HEK293 (cell line): ENCODE measurements at regions not wholly inside any gene's neighbourhood (a gene's known extent, or its start where the extent isn't known, plus 50 kb on each side); places are given as distances from the start of the nearest gene placed in this dataset.

Source experiments
- CTCF ChIA-PET: fragments of 350-600 bp; formaldehyde crosslinking; extraction: SDS; loops from one replicate; lab custom pipeline; 2021; ENCODE audit warnings: antibody characterized with exemption; lab: Yijun Ruan, JAX
- POLR2A ChIA-PET: fragments of 300-600 bp; formaldehyde crosslinking; extraction: SDS; loops from one replicate; lab custom pipeline; 2020; ENCODE audit warnings: antibody characterized with exemption, inconsistent platforms; lab: Yijun Ruan, JAX
- H3K27ac ChIP-seq: fragments of 200-500 bp; sonication (Bioruptor generic); 2 replicates; pipeline ENCODE4 v1.5.1; 2014; ENCODE audit warnings: low read depth, low read length, control low read depth, inconsistent platforms; ENCODE audit errors: extremely low read depth
- H3K36me3 ChIP-seq, 2 experiments: fragments of 200-500 bp in 1 of 2; sonication (Bioruptor generic) in 1 of 2; 1 replicate in 1 of 2; 2 replicates in 1 of 2; pipeline ENCODE4 v1.5.1; 2014 to 2017; ENCODE audit warnings: inconsistent platforms in 2 of 2, low read length in 2 of 2; ENCODE audit not compliant: control insufficient read depth in 2 of 2, insufficient read depth in 1 of 2
- H3K4me1 ChIP-seq: fragments of 200-500 bp; sonication (Bioruptor generic); 2 replicates; pipeline ENCODE4 v1.5.1; 2014; ENCODE audit warnings: mild to moderate bottlenecking, low read length, inconsistent platforms; ENCODE audit not compliant: control insufficient read depth, insufficient read depth
- H3K4me3 ChIP-seq: 2 replicates; pipeline ENCODE4 v1.5.1; 2011; ENCODE audit warnings: low read depth, mild to moderate bottlenecking, control low read depth, low read length, moderate library complexity
- H3K9me3 ChIP-seq: fragments of 200-500 bp; sonication (Bioruptor generic); 2 replicates; pipeline ENCODE4 v1.5.1; 2014; ENCODE audit warnings: low read depth, low read length, inconsistent platforms; ENCODE audit not compliant: control insufficient read depth, insufficient read depth
- INSM2 ChIP-seq: fragments of 450-650 bp; formaldehyde crosslinking; IDR thresholded peaks from 2 replicates; pipeline ENCODE4 v1.5.1; 2016; ENCODE audit warnings: missing biosample characterization, missing genetic modification characterization
- KLF9 ChIP-seq: fragments of 450-650 bp; formaldehyde crosslinking; IDR thresholded peaks from 2 replicates; pipeline ENCODE4 v1.5.1; 2016; ENCODE audit warnings: missing biosample characterization, missing genetic modification characterization, low read depth
- REST ChIP-seq: fragments of 450-650 bp; formaldehyde crosslinking; IDR thresholded peaks from 2 replicates; pipeline ENCODE4 v1.5.1; 2016; ENCODE audit warnings: missing biosample characterization, missing genetic modification characterization
- TSHZ1 ChIP-seq: fragments of 450-650 bp; formaldehyde crosslinking; IDR thresholded peaks from 2 replicates; pipeline ENCODE4 v1.5.1; 2016; ENCODE audit warnings: missing biosample characterization, missing genetic modification characterization, borderline replicate concordance
- ZBTB17 ChIP-seq: fragments of 450-650 bp; formaldehyde crosslinking; IDR thresholded peaks from 2 replicates; pipeline ENCODE4 v1.5.1; 2016; ENCODE audit warnings: missing biosample characterization, missing genetic modification characterization
- ZBTB7A ChIP-seq: fragments of 450-650 bp; formaldehyde crosslinking; IDR thresholded peaks from 2 replicates; pipeline ENCODE4 v1.5.1; 2016; ENCODE audit warnings: low read depth, missing biosample characterization, missing genetic modification characterization
- ZFP3 ChIP-seq: fragments of 450-650 bp; formaldehyde crosslinking; IDR thresholded peaks from 2 replicates; pipeline ENCODE4 v1.5.1; 2016; ENCODE audit warnings: low read depth, missing biosample characterization, missing genetic modification characterization
- ZNF146 ChIP-seq: fragments of 450-650 bp; formaldehyde crosslinking; IDR thresholded peaks from 2 replicates; pipeline ENCODE4 v1.5.1; 2016; ENCODE audit warnings: missing biosample characterization, missing genetic modification characterization
- ZNF174 ChIP-seq: fragments of 450-650 bp; formaldehyde crosslinking; IDR thresholded peaks from 2 replicates; pipeline ENCODE4 v1.5.0; 2017; ENCODE audit warnings: missing biosample characterization, mild to moderate bottlenecking, missing genetic modification characterization
- ZNF18 ChIP-seq: fragments of 450-650 bp; formaldehyde crosslinking; IDR thresholded peaks from 2 replicates; pipeline ENCODE4 v1.5.1; 2016; ENCODE audit warnings: missing biosample characterization, missing genetic modification characterization
- ZNF391 ChIP-seq: fragments of 450-650 bp; formaldehyde crosslinking; IDR thresholded peaks from 2 replicates; pipeline ENCODE4 v1.5.1; 2016; ENCODE audit warnings: low read depth, missing biosample characterization, missing genetic modification characterization, borderline replicate concordance
- ZNF423 ChIP-seq: fragments of 450-650 bp; formaldehyde crosslinking; IDR thresholded peaks from 2 replicates; pipeline ENCODE4 v1.5.1; 2016; ENCODE audit warnings: missing biosample characterization, missing genetic modification characterization
- ZNF521 ChIP-seq: fragments of 450-650 bp; formaldehyde crosslinking; IDR thresholded peaks from 2 replicates; pipeline ENCODE4 v1.5.1; 2017; ENCODE audit warnings: missing biosample characterization, mild to moderate bottlenecking, missing genetic modification characterization
- ZNF561 ChIP-seq: fragments of 450-650 bp; IDR thresholded peaks from 2 replicates; pipeline ENCODE4 v1.5.1; 2018; ENCODE audit warnings: missing biosample characterization, missing genetic modification characterization, borderline replicate concordance
- ZNF580 ChIP-seq: fragments of 450-650 bp; formaldehyde crosslinking; IDR thresholded peaks from 2 replicates; pipeline ENCODE4 v1.5.1; 2016; ENCODE audit warnings: missing biosample characterization, missing genetic modification characterization
- ZNF624 ChIP-seq: fragments of 450-650 bp; formaldehyde crosslinking; IDR thresholded peaks from 2 replicates; pipeline ENCODE4 v1.5.1; 2017; ENCODE audit warnings: missing biosample characterization, missing genetic modification characterization
- ZNF837 ChIP-seq: fragments of 450-650 bp; formaldehyde crosslinking; IDR thresholded peaks from 2 replicates; pipeline ENCODE4 v1.5.1; 2016; ENCODE audit warnings: missing biosample characterization, missing genetic modification characterization
- TF ChIP-seq, protein P1 (sequence below): fragments of 450-650 bp; formaldehyde crosslinking; IDR thresholded peaks from 2 replicates; pipeline ENCODE4 v1.5.1; 2016; ENCODE audit warnings: missing biosample characterization, missing genetic modification characterization
- TF ChIP-seq, protein P2 (sequence below): fragments of 450-650 bp; formaldehyde crosslinking; IDR thresholded peaks from 2 replicates; pipeline ENCODE4 v1.5.1; 2016; ENCODE audit warnings: missing biosample characterization, missing genetic modification characterization
- TF ChIP-seq, protein P3 (sequence below): fragments of 450-650 bp; formaldehyde crosslinking; IDR thresholded peaks from 2 replicates; pipeline ENCODE4 v1.5.1; 2016; ENCODE audit warnings: missing biosample characterization, missing genetic modification characterization

DNA sequence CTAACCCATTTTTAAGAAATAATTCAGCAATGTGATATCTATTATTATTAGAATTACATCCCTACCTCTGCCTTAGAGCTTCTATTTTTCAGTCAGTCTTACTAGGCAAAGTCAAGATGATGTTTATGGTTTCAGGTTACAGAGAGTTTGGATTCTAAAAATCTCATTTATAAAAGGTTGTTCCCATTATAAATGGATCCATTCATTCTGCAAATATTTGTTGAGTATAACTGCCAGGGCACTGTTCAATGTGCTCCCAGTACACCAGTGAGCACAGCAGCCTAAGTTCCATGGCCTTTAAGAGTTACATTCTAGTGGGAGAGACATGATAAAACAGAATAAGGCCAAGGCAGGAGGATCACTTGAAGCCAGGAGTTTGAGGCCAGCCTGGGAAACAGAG lies 75.9 kb upstream of the EYA4 start (continued):
- TF ChIP-seq, protein P1, sequence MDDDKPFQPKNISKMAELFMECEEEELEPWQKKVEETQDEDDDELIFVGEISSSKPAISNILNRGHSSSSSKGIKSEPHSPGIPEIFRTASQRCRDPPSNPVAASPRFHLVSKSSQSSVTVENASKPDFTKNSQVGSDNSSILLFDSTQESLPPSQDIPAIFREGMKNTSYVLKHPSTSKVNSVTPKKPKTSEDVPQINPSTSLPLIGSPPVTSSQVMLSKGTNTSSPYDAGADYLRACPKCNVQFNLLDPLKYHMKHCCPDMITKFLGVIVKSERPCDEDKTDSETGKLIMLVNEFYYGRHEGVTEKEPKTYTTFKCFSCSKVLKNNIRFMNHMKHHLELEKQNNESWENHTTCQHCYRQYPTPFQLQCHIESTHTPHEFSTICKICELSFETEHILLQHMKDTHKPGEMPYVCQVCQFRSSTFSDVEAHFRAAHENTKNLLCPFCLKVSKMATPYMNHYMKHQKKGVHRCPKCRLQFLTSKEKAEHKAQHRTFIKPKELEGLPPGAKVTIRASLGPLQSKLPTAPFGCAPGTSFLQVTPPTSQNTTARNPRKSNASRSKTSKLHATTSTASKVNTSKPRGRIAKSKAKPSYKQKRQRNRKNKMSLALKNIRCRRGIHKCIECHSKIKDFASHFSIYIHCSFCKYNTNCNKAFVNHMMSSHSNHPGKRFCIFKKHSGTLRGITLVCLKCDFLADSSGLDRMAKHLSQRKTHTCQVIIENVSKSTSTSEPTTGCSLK (tag by site-specific recombination), result no peak
- TF ChIP-seq ZNF521 (tag by site-specific recombination) (no peak), INSM2 (tag by site-specific recombination) (no peak), ZFP3 (tag by site-specific recombination) (no peak), ZNF18 (tag by site-specific recombination) (no peak), ZNF423 (tag by site-specific recombination) (no peak), ZNF580 (no peak)

DNA sequence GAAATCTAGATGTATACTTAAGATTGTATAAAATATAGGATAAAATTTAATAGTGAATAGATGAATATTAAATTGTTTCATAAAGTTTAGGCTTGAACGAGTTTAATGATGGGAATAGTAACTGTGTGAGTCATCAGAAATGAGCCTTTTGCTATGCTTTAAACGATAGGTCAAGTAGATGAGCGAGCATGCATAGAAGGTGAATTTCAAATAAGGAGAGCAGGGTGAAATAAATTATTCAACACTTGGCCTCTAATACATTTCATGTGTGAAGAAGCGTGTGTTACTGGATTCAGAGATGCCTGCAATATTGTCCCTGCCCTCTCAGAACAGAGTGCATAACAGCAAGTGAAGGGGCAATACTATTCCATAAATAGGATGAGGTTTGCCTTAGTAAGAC lies 74.4 kb upstream of the EYA4 start:
- H3K4me1 ChIP-seq, result no peaks in the 10 kb centered on the region
- ChIA-PET CTCF (no interaction called here), POLR2A (no interaction called here)
- no peak overlapping the region for H3K27ac ChIP-seq
- H3K9me3 ChIP-seq, result no peaks in the 10 kb centered on the region
- H3K4me3 ChIP-seq, result no peak overlapping the region
- no peaks in the 10 kb centered on the region for H3K36me3 ChIP-seq
- TF ChIP-seq ZBTB17 (tag by site-specific recombination) (no peak), TSHZ1 (tag by site-specific recombination) (no peak), ZNF837 (tag by site-specific recombination) (no peak), ZNF146 (tag by site-specific recombination) (no peak), ZNF174 (no peak), ZNF391 (tag by site-specific recombination) (no peak), ZNF561 (tag by site-specific recombination) (no peak), KLF9 (tag by site-specific recombination) (no peak), REST (tag by site-specific recombination) (no peak), ZBTB7A (tag by site-specific recombination) (no peak), ZNF624 (tag by site-specific recombination) (no peak)
- TF ChIP-seq, protein P2, sequence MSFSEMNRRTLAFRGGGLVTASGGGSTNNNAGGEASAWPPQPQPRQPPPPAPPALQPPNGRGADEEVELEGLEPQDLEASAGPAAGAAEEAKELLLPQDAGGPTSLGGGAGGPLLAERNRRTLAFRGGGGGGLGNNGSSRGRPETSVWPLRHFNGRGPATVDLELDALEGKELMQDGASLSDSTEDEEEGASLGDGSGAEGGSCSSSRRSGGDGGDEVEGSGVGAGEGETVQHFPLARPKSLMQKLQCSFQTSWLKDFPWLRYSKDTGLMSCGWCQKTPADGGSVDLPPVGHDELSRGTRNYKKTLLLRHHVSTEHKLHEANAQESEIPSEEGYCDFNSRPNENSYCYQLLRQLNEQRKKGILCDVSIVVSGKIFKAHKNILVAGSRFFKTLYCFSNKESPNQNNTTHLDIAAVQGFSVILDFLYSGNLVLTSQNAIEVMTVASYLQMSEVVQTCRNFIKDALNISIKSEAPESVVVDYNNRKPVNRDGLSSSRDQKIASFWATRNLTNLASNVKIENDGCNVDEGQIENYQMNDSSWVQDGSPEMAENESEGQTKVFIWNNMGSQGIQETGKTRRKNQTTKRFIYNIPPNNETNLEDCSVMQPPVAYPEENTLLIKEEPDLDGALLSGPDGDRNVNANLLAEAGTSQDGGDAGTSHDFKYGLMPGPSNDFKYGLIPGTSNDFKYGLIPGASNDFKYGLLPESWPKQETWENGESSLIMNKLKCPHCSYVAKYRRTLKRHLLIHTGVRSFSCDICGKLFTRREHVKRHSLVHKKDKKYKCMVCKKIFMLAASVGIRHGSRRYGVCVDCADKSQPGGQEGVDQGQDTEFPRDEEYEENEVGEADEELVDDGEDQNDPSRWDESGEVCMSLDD, result no peak
- TF ChIP-seq, protein P3, sequence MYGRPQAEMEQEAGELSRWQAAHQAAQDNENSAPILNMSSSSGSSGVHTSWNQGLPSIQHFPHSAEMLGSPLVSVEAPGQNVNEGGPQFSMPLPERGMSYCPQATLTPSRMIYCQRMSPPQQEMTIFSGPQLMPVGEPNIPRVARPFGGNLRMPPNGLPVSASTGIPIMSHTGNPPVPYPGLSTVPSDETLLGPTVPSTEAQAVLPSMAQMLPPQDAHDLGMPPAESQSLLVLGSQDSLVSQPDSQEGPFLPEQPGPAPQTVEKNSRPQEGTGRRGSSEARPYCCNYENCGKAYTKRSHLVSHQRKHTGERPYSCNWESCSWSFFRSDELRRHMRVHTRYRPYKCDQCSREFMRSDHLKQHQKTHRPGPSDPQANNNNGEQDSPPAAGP, result no peak
